Hepatocyte (in vitro differentiated cells): ENCODE measurements at regions not wholly inside any gene's neighbourhood (a gene's known extent, or its start where the extent isn't known, plus 50 kb on each side); places are given as distances from the start of the nearest gene placed in this dataset.
"Not testable (repeated sequence)": the region's sequence is repeated elsewhere in the genome, so short reads cannot be mapped to it uniquely, and the experiment has no call there.

ENCODE experiments used
- DNase-seq: peaks from one replicate; pipeline ENCODE4 v3.0.0-alpha.2; 2016; ENCODE audit warnings: low spot score
- H2AFZ ChIP-seq: fragments of 200-600 bp; sonication (generic); 2 replicates; pipeline ENCODE4 v1.6.0; 2016; ENCODE audit warnings: antibody characterized with exemption, mild to moderate bottlenecking
- H3K27ac ChIP-seq: fragments of 200-600 bp; sonication (generic); 2 replicates; pipeline ENCODE4 v1.5.1; 2016; ENCODE audit warnings: mild to moderate bottlenecking
- H3K27me3 ChIP-seq: fragments of 200-600 bp; sonication (generic); 2 replicates; pipeline ENCODE4 v1.6.1; 2016
- H3K36me3 ChIP-seq: fragments of 200-600 bp; sonication (generic); replicated peaks from 2 replicates; pipeline ENCODE4 v1.5.1; 2016; ENCODE audit warnings: low read depth; ENCODE audit not compliant: insufficient read depth
- H3K4me1 ChIP-seq: fragments of 200-600 bp; sonication (generic); 2 replicates; pipeline ENCODE4 v1.5.1; 2016; ENCODE audit warnings: mild to moderate bottlenecking, moderate library complexity; ENCODE audit not compliant: insufficient read depth
- H3K4me2 ChIP-seq: fragments of 200-600 bp; sonication (generic); 2 replicates; pipeline ENCODE4 v1.6.0; 2016
- H3K4me3 ChIP-seq: fragments of 200-600 bp; sonication (generic); 2 replicates; pipeline ENCODE4 v1.5.1; 2016; ENCODE audit warnings: mild to moderate bottlenecking
- H3K79me2 ChIP-seq: fragments of 200-600 bp; sonication (generic); 2 replicates; pipeline ENCODE4 v1.6.0; 2017; ENCODE audit warnings: mild to moderate bottlenecking
- H3K9me2 ChIP-seq: fragments of 200-600 bp; sonication (generic); replicated peaks from 2 replicates; pipeline ENCODE4 v1.6.0; 2017; ENCODE audit warnings: mild to moderate bottlenecking; ENCODE audit not compliant: insufficient read depth
- H3K9me3 ChIP-seq: fragments of 200-600 bp; sonication (generic); 2 replicates; pipeline ENCODE4 v1.5.1; 2016; ENCODE audit warnings: low read depth, mild to moderate bottlenecking
- H4K20me1 ChIP-seq: fragments of 200-600 bp; sonication (generic); 2 replicates; pipeline ENCODE4 v1.6.0; 2016; ENCODE audit warnings: mild to moderate bottlenecking; ENCODE audit not compliant: insufficient read depth, poor library complexity, severe bottlenecking
- EZH2 ChIP-seq: fragments of 200-600 bp; sonication (generic); IDR thresholded peaks from 2 replicates; pipeline ENCODE4 v1.6.1; 2016; ENCODE audit warnings: antibody characterized with exemption, mild to moderate bottlenecking, borderline replicate concordance
- EZH2phosphoT487 ChIP-seq: fragments of 200-600 bp; sonication (generic); IDR thresholded peaks from one replicate; pipeline ENCODE4 v1.6.1; 2018; ENCODE audit warnings: antibody characterized with exemption, mild to moderate bottlenecking, low read depth, moderate library complexity; ENCODE audit not compliant: unreplicated experiment, severe bottlenecking
- WGBS: methylation state at CpG from one replicate; pipeline ENCODE4 v1.1.6; 2016; ENCODE audit warnings: low lambda C conversion rate; ENCODE audit errors: missing lambda C conversion rate; 5-methylcytosine and 5-hydroxymethylcytosine counted together
- TF ChIP-seq, protein P1 (sequence below): fragments of 200-600 bp; sonication (generic); IDR thresholded peaks from 2 replicates; pipeline ENCODE4 v1.5.1; 2016; ENCODE audit warnings: antibody characterized with exemption, mild to moderate bottlenecking; ENCODE audit not compliant: poor library complexity

DNA sequence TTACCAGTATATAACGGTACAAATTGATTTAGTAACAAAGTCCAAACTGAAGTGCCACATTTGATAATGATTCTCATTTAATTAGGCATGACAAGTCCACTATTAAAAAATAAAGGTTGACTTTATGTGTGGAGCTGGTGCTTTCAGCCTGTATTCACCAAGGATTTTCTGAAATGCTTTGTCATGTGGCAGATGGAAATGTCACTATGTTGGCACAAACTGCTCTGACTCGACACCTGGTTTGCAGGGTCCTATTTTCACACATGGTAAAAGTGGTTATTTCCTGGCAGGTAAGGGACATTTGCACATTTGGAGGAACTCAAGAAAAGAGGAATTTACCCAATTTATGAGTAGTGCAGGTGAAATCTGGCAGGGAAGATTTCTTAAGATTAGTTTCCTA is 572.6 kb upstream of the MDGA2 start:
- Histone ChIP-seq H3K4me1 (no peaks in the 10 kb centered on the region), H3K4me3 (no peak overlapping the region), H3K9me3 (no peaks in the 10 kb centered on the region), H3K4me2 (no peak overlapping the region), H3K27me3 (no peaks in the 10 kb centered on the region), H3K27ac (no peak overlapping the region), H3K36me3 (no peaks in the 10 kb centered on the region), H3K79me2 (no peaks in the 10 kb centered on the region), H2AFZ (no peak overlapping the region), H3K9me2 (no peaks in the 10 kb centered on the region), H4K20me1 (no peaks in the 10 kb centered on the region)
- WGBS: 87% methylated on average over 2 of the region's 2 CpGs
- no peak for DNase-seq
- TF ChIP-seq, protein P1, sequence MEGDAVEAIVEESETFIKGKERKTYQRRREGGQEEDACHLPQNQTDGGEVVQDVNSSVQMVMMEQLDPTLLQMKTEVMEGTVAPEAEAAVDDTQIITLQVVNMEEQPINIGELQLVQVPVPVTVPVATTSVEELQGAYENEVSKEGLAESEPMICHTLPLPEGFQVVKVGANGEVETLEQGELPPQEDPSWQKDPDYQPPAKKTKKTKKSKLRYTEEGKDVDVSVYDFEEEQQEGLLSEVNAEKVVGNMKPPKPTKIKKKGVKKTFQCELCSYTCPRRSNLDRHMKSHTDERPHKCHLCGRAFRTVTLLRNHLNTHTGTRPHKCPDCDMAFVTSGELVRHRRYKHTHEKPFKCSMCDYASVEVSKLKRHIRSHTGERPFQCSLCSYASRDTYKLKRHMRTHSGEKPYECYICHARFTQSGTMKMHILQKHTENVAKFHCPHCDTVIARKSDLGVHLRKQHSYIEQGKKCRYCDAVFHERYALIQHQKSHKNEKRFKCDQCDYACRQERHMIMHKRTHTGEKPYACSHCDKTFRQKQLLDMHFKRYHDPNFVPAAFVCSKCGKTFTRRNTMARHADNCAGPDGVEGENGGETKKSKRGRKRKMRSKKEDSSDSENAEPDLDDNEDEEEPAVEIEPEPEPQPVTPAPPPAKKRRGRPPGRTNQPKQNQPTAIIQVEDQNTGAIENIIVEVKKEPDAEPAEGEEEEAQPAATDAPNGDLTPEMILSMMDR: no peak
- TF ChIP-seq EZH2 (no peak), EZH2phosphoT487 (no peak)

DNA sequence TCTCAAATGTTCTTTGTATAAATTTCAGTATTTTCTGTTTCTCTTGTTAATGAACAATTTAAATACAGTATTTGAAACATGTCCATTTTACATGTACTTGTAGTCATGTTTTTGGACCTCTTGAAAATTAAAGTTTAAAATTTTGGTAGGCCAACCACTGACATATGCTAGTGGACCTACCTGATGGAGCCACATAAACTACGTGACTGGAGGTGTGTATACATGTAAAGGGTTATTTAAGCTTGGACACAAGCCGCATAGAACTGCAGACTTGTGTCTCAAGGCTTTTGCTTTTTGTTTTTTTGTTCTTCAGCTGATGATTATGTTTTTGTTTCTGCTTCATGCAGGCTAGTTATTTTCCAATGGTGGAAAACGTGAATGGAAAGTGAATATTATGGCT is 568.5 kb upstream of the MDGA2 start:
- H3K79me2 ChIP-seq: no peaks in the 10 kb centered on the region
- no peaks in the 10 kb centered on the region for H3K36me3 ChIP-seq
- no peak overlapping the region for H3K4me2 ChIP-seq
- DNase-seq: no peak
- H2AFZ ChIP-seq: no peak overlapping the region
- no peak overlapping the region for H3K27ac ChIP-seq
- H3K9me3 ChIP-seq: no peaks in the 10 kb centered on the region
- H3K9me2 ChIP-seq: no peaks in the 10 kb centered on the region
- no peaks in the 10 kb centered on the region for H3K4me1 ChIP-seq
- TF ChIP-seq, protein P1: no peak
- TF ChIP-seq EZH2 (no peak), EZH2phosphoT487 (no peak)
- no peaks in the 10 kb centered on the region for H3K27me3 ChIP-seq
- no peaks in the 10 kb centered on the region for H4K20me1 ChIP-seq
- 92% methylated on average over 3 of the region's 3 CpGs for WGBS
- H3K4me3 ChIP-seq: no peak overlapping the region

DNA sequence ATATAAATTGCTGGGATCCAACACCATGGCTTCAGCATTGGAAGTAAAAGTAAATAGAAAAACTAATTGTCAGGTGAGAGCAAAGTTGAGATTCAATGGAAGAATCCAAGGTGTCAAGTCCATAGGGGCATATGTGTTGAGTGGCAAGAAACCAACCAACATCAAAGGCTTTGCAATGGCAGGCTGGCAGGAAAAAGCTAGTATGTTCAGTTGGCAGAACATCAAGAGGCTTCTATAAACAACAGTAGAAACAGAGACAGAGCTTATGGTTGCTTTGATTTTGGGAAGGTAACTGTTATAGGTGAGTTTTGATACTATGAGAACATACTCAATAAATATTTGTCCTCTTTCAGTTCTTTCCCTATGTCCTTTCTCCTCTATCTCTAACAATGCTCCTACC is 553.7 kb upstream of the MDGA2 start:
- H3K27me3 ChIP-seq: no peaks in the 10 kb centered on the region
- TF ChIP-seq, protein P1: no peak
- no peak for TF ChIP-seq EZH2phosphoT487
- TF ChIP-seq EZH2: no peak
- DNase-seq: no peak
- H3K79me2 ChIP-seq: no peaks in the 10 kb centered on the region
- no peaks in the 10 kb centered on the region for H3K36me3 ChIP-seq
- no peak overlapping the region for H2AFZ ChIP-seq
- H3K9me3 ChIP-seq: no peaks in the 10 kb centered on the region
- no peak overlapping the region for H3K27ac ChIP-seq
- no peaks in the 10 kb centered on the region for H3K9me2 ChIP-seq
- no peak overlapping the region for H3K4me3 ChIP-seq
- H3K4me1 ChIP-seq: no peaks in the 10 kb centered on the region
- H4K20me1 ChIP-seq: no peaks in the 10 kb centered on the region
- H3K4me2 ChIP-seq: no peak overlapping the region

DNA sequence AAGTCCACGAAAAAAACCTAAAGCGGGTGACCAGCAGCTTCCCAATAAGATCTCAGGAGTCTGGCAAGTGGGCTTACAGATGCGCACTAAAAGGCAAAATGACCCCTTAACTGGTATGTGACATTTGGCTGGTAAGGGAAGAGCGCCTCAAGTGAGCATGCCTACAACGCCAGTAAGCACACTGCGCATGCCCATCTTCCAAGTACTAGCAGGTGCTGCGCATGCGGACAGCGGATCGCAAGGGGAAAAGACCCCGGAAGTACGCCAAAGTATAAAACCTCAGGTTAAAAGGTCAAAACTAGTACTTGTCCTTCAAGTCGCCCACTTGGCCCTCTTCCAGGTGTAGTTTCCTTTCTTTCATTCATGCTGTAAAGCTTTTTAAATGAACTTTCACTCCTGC is 518.5 kb upstream of the MDGA2 start:
- TF ChIP-seq, protein P1: no peak
- no peak for TF ChIP-seq EZH2
- no peak for TF ChIP-seq EZH2phosphoT487
- no peaks in the 10 kb centered on the region for H4K20me1 ChIP-seq
- no peaks in the 10 kb centered on the region for H3K79me2 ChIP-seq
- no peaks in the 10 kb centered on the region for H3K27me3 ChIP-seq
- H3K4me1 ChIP-seq: no peaks in the 10 kb centered on the region
- no peak overlapping the region for H3K27ac ChIP-seq
- no peaks in the 10 kb centered on the region for H3K9me3 ChIP-seq
- no peaks in the 10 kb centered on the region for H3K9me2 ChIP-seq
- DNase-seq: no peak
- H2AFZ ChIP-seq: no peak overlapping the region
- WGBS: 96% methylated on average over 13 of the region's 13 CpGs
- H3K36me3 ChIP-seq: no peaks in the 10 kb centered on the region
- H3K4me2 ChIP-seq: no peak overlapping the region
- no peak overlapping the region for H3K4me3 ChIP-seq

DNA sequence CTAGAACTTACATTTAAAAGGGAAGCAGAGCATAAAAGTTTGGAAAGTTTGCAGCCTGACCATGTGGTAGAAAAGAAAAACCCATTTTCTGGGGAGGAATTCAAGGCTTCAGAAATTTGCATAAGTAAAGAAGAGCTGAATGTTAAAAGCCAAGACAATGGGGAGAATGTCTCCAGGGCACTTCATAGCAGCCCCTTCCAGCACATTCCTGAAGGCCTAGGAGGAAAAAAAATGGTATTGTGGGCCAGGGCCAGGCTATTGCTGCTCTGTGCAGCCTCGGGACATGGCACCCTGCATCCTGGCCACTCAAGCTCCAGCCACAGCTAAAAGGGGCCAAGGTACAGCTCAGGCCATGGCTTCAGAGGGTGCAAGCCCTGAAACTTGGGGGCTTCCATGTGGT is 474.2 kb upstream of the MDGA2 start:
- WGBS: 96% methylated on average over 1 of the region's 1 CpG

More for the DNA sequence above, 474.2 kb upstream of the MDGA2 start:
- not testable (repeated sequence) for H3K4me1 ChIP-seq, H3K27ac ChIP-seq, H2AFZ ChIP-seq, H3K4me3 ChIP-seq, H4K20me1 ChIP-seq, H3K79me2 ChIP-seq, H3K27me3 ChIP-seq, H3K9me2 ChIP-seq, H3K4me2 ChIP-seq, H3K36me3 ChIP-seq, DNase-seq, H3K9me3 ChIP-seq
